Progenitor cell of endocrine pancreas (in vitro differentiated cells): ENCODE measurements at regions not wholly inside any gene's neighbourhood (a gene's known extent, or its start where the extent isn't known, plus 50 kb on each side); places are given as distances from the start of the nearest gene placed in this dataset.
"Not testable (repeated sequence)": the region's sequence is repeated elsewhere in the genome, so short reads cannot be mapped to it uniquely, and the experiment has no call there.

Experiments
- DNase-seq: peaks from one replicate; pipeline ENCODE4 v3.0.0; 2021; ENCODE audit warnings: low spot score; ENCODE audit not compliant: unreplicated experiment
- H3K27ac Mint-ChIP-seq: 2 replicates; pipeline ENCODE4 v1.8.0; 2021; ENCODE audit warnings: mild to moderate bottlenecking, moderate library complexity, mixed read lengths
- H3K27me3 Mint-ChIP-seq: 2 replicates; pipeline ENCODE4 v1.8.0; 2021; ENCODE audit warnings: mixed read lengths
- H3K36me3 Mint-ChIP-seq: 2 replicates; pipeline ENCODE4 v1.8.0; 2022; ENCODE audit warnings: mixed read lengths; ENCODE audit not compliant: insufficient read depth
- H3K4me1 Mint-ChIP-seq: 2 replicates; pipeline ENCODE4 v1.8.0; 2021; ENCODE audit warnings: low read depth, mixed read lengths
- H3K4me3 Mint-ChIP-seq: 2 replicates; pipeline ENCODE4 v1.8.0; 2021; ENCODE audit warnings: low read depth, mild to moderate bottlenecking, moderate library complexity, mixed read lengths
- H3K9me3 Mint-ChIP-seq: 2 replicates; pipeline ENCODE4 v1.8.0; 2021; ENCODE audit warnings: low read depth, mixed read lengths
- TF ChIP-seq, protein P1 (sequence below): fragments of 200-600 bp; sonication (generic); IDR thresholded peaks from one replicate; pipeline ENCODE4 v1.5.0; 2021; ENCODE audit warnings: antibody characterized with exemption, mild to moderate bottlenecking; ENCODE audit not compliant: unreplicated experiment

GRCh38 chr11:57903441-57904123, 120.1 kb upstream of the OR9Q1 start:
- TF ChIP-seq, protein P1, sequence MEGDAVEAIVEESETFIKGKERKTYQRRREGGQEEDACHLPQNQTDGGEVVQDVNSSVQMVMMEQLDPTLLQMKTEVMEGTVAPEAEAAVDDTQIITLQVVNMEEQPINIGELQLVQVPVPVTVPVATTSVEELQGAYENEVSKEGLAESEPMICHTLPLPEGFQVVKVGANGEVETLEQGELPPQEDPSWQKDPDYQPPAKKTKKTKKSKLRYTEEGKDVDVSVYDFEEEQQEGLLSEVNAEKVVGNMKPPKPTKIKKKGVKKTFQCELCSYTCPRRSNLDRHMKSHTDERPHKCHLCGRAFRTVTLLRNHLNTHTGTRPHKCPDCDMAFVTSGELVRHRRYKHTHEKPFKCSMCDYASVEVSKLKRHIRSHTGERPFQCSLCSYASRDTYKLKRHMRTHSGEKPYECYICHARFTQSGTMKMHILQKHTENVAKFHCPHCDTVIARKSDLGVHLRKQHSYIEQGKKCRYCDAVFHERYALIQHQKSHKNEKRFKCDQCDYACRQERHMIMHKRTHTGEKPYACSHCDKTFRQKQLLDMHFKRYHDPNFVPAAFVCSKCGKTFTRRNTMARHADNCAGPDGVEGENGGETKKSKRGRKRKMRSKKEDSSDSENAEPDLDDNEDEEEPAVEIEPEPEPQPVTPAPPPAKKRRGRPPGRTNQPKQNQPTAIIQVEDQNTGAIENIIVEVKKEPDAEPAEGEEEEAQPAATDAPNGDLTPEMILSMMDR: no peak
- Mint-ChIP-seq H3K4me1 (peaks cover 5% of the 10 kb centered on the region), H3K27me3 (no peaks in the 10 kb centered on the region), H3K4me3 (no peak overlapping the region), H3K36me3 (no peaks in the 10 kb centered on the region), H3K27ac (no peak overlapping the region), H3K9me3 (peaks cover 7% of the 10 kb centered on the region)
- DNase-seq: no peak

GRCh38 chr11:57904376-57904775, 119.3 kb upstream of the OR9Q1 start:
- peaks cover 5% of the 10 kb centered on the region for H3K4me1 Mint-ChIP-seq
- peaks cover 13% of the 10 kb centered on the region for H3K9me3 Mint-ChIP-seq
- no peak overlapping the region for H3K4me3 Mint-ChIP-seq
- TF ChIP-seq, protein P1: no peak
- no peaks in the 10 kb centered on the region for H3K36me3 Mint-ChIP-seq
- H3K27me3 Mint-ChIP-seq: no peaks in the 10 kb centered on the region
- H3K27ac Mint-ChIP-seq: no peak overlapping the region
- no peak for DNase-seq

DNA sequence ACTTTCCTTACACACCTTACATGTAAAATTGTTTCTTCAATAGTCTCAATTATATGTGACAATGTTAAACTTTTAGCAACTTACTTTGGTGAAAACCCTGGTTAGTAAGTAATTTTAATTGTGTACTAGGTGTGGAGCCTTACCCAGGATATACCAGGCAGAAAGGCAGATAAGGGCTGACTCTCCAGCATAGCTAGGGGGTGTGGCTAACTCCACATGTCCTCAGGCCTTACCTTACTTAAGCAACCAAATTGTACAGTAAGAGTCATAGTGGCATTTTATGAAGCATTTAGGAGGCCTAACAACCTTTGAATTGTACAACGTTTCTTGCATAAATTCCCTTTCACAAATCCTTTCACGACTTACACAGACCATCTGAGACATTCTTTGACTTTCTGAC, 118.2 kb upstream of the OR9Q1 start:
- Mint-ChIP-seq H3K27ac (no peak overlapping the region), H3K9me3 (peaks cover 13% of the 10 kb centered on the region), H3K36me3 (no peaks in the 10 kb centered on the region), H3K4me3 (no peak overlapping the region), H3K27me3 (no peaks in the 10 kb centered on the region), H3K4me1 (peaks cover 2% of the 10 kb centered on the region)
- DNase-seq: no peak
- TF ChIP-seq, protein P1: no peak

DNA sequence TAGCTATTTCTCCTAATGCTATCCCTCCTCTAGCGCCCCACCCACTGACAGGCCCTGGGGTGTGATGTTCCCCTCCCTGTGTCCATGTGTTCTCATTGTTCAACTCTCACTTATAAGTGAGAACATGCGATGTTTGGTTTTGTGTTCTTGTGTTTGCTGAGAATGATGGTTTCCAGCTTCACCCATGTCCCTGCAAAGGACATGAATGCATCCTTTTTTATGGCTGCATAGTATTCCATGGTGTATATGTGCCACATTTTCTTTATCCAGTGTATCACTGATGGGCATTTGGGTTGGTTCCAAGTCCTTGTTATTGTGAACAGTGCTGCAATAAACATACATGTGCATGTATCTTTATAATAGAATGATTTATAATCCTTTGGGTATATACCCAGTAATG, 115.3 kb upstream of the OR9Q1 start:
- not testable (repeated sequence) for H3K4me3 Mint-ChIP-seq, H3K27ac Mint-ChIP-seq, H3K4me1 Mint-ChIP-seq, H3K27me3 Mint-ChIP-seq, DNase-seq, H3K36me3 Mint-ChIP-seq
- peaks cover 13% of the 10 kb centered on the region for H3K9me3 Mint-ChIP-seq

DNA sequence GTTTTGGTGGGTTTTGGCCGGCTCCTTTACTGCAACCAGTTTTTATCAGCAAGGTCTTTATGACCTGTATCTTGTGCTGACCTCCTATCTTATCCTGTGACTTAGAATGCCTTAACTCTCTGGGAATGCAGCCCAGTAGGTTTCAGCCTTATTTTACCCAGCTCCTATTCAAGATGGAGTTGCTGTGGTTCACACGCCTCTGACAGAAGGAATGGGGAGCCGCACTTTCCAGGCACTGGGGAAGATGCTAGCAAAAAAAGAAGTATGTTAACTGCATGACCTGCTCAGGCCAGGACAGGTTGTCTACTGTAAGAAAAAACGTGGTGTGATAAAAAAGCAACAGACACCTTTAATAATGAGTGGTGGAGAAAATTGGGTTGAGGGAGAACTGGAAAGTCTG, 112.2 kb upstream of the OR9Q1 start:
- H3K27me3 Mint-ChIP-seq, H3K9me3 Mint-ChIP-seq, H3K4me1 Mint-ChIP-seq, H3K36me3 Mint-ChIP-seq, DNase-seq, H3K27ac Mint-ChIP-seq, H3K4me3 Mint-ChIP-seq: not testable (repeated sequence)

DNA sequence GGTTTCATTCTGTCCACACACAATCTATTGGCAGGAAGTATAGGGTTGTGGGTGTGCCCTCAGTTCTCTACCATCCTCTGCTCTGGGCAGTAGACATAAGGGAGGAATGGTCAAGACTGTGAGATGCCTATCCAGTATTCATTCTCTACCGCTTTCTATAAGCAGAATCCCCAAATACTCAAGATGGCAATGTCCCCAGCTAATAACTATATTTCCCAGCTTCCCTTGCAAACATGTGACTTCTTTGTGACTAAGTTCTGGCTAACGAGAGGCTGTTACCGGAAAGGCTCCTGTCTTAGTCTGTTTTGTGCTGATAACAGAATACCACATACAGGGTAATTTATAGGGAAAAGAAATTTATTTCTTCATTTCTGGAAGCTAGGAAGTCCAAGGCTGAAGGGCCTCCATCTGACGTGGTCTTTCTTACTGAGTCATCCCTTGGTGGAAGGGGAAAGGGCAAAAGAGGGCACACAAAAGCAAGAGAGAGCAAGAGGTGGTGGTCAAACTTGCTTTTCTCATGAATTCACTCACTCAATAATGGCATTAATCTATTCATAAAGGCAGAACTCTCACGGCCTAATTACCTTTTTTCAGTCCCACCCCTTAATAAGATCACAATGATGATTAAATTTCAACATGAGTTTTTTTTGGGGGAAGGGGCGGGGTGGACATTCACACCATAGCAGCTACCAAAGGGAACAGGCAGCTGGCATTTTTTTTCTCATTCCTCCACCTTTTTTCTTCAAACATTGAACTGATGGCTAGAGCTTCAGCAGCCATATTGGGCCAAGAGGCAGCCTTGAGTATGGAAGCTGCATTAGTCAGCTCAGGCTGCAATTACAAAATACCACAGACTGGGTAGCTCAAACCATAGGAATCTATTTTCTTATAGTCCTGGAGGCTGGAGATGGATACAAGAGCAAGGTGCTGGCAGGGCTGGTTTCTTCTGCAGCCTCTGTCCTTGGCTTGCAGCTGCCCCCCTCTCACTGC, 109.7 kb upstream of the OR9Q1 start:
- no peak for DNase-seq
- no peaks in the 10 kb centered on the region for H3K36me3 Mint-ChIP-seq
- H3K27me3 Mint-ChIP-seq: peaks cover 21% of the 10 kb centered on the region
- peaks cover 5% of the 10 kb centered on the region for H3K9me3 Mint-ChIP-seq
- no peak overlapping the region for H3K4me3 Mint-ChIP-seq
- TF ChIP-seq, protein P1: no peak
- no peak overlapping the region for H3K27ac Mint-ChIP-seq
- no peaks in the 10 kb centered on the region for H3K4me1 Mint-ChIP-seq
